GM12872 (cell line): ENCODE measurements at regions not wholly inside any gene's neighbourhood (a gene's known extent, or its start where the extent isn't known, plus 50 kb on each side); places are given as distances from the start of the nearest gene placed in this dataset.

Source experiments
- CTCF ChIP-seq: IDR thresholded peaks from 3 replicates; pipeline ENCODE4 v1.5.1; 2011; ENCODE audit warnings: low read depth, mild to moderate bottlenecking, low read length, moderate library complexity; ENCODE audit not compliant: insufficient read depth

- no peak for TF ChIP-seq CTCF
These were observed 59.1 kb upstream of the ZNF32 start for GRCh38 chr10:43707770-43708169.

GRCh38 chr10:43706166-43706565, 57.5 kb upstream of the ZNF32 start:
- no peak for TF ChIP-seq CTCF

- TF ChIP-seq CTCF, result no peak
These were observed 54.6 kb upstream of the ZNF32 start for GRCh38 chr10:43703286-43703685.

GRCh38 chr10:43702936-43703281, 54.2 kb upstream of the ZNF32 start:
- no peak for TF ChIP-seq CTCF

- no peak for TF ChIP-seq CTCF
These were observed 53.7 kb upstream of the ZNF32 start for GRCh38 chr10:43702213-43702935.

- no peak for TF ChIP-seq CTCF
These were observed 52.6 kb upstream of the ZNF32 start for GRCh38 chr10:43701295-43701694.

GRCh38 chr10:43700306-43700705, 51.6 kb upstream of the ZNF32 start:
- TF ChIP-seq CTCF, result no peak

- TF ChIP-seq CTCF, result no peak
These were observed 50.8 kb upstream of the ZNF32 start for GRCh38 chr10:43699516-43699915.
